ENCODE measurements at regions not wholly inside any gene's neighbourhood (a gene's known extent, or its start where the extent isn't known, plus 50 kb on each side); places are given as distances from the start of the nearest gene placed in this dataset.

DNA sequence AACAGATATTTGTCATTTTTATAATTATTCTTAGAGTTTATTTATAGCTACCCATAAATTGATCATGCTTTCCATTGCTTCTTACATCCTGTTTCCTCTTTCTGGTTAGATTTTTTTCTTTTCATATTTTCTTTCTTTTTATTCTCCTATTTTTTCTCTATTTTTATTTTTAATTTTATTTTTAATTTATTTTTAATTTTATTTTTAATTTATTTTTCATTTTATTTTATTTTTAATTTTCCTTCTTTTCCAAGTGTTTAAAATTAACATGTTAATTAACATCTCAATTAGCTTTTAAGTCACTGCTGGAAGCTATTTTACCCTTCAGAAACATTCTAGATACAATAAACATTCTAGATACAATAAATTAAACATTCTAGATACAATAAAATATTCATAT is 269.6 kb downstream of the B3GLCT start:
- Histone ChIP-seq H3K4me3 (ENCODE audit: extremely low read depth in 1 of 4, insufficient read depth in 2 of 4, low read depth in 3 of 4, low read length in 4 of 4) (no peak overlapping the region), H2BK5ac (ENCODE audit: low read depth, low read length) (no peak overlapping the region), H3K18ac (ENCODE audit: extremely low read depth, low read length) (no peak overlapping the region), H3K9me3 (ENCODE audit: insufficient read depth in 2 of 2, low read depth in 1 of 2, low read length in 1 of 2) (no peaks in the 10 kb centered on the region), H3K27me3 (replicated peaks in 1 of 4; ENCODE audit: control insufficient read depth in 3 of 4, extremely low read depth in 1 of 4, insufficient read depth in 3 of 4, low read length in 3 of 4) (no peaks in the 10 kb centered on the region), H3K4me2 (ENCODE audit: insufficient read depth in 1 of 2, low read depth in 2 of 2, low read length in 2 of 2) (no peak overlapping the region), H3K79me2 (ENCODE audit: control insufficient read depth in 1 of 2, insufficient read depth in 2 of 2, low read length in 2 of 2) (no peaks in the 10 kb centered on the region), H3K23ac (ENCODE audit: insufficient read length) (no peak overlapping the region), H2BK15ac (ENCODE audit: low read length) (no peak overlapping the region), H3K14ac (ENCODE audit: insufficient read length) (no peak overlapping the region), H3K27ac (ENCODE audit: low read depth, low read length) (no peak overlapping the region), H2AK5ac (ENCODE audit: low read depth, low read length) (no peak overlapping the region), H3K4ac (replicated peaks; ENCODE audit: insufficient read length, low read depth, low read length) (no peak overlapping the region), H2BK20ac (ENCODE audit: low read length) (no peak overlapping the region), H3K4me1 (replicated peaks in 1 of 4; ENCODE audit: control insufficient read depth in 3 of 4, insufficient read depth in 4 of 4, low read length in 3 of 4) (peaks cover 0 to 4% (median 1%) of the 10 kb centered on the region in 4 experiments; a peak in 3 of 7 replicates), H3K56ac (replicated peaks; ENCODE audit: insufficient read length, low read depth, low read length) (no peak overlapping the region), H4K8ac (ENCODE audit: extremely low read depth, insufficient read depth, low read length) (no peak overlapping the region), H2BK12ac (ENCODE audit: low read depth, low read length) (no peak overlapping the region), H4K91ac (replicated peaks; ENCODE audit: insufficient read length, low read length) (no peak overlapping the region), H4K5ac (ENCODE audit: insufficient read length, low read depth, low read length) (no peak overlapping the region), H3K36me3 (ENCODE audit: control insufficient read depth in 2 of 4, insufficient read depth in 4 of 4, low read length in 3 of 4) (no peaks in the 10 kb centered on the region), H4K20me1 (replicated peaks in 1 of 2; ENCODE audit: control insufficient read depth in 1 of 2, insufficient read depth in 2 of 2, low read length in 2 of 2) (no peaks in the 10 kb centered on the region), H3K79me1 (ENCODE audit: low read depth, low read length) (no peaks in the 10 kb centered on the region), H2BK120ac (replicated peaks; ENCODE audit: low read depth, low read length) (no peak overlapping the region), H2AFZ (ENCODE audit: low read length) (no peak overlapping the region), H3K9ac (replicated peaks in 1 of 4; ENCODE audit: extremely low read depth in 1 of 4, low read depth in 3 of 4, low read length in 3 of 4) (no peak overlapping the region), H3K23me2 (ENCODE audit: low read depth, low read length) (no peaks in the 10 kb centered on the region)
- POLR2A ChIA-PET (ENCODE audit: partially characterized antibody): no interaction called here
- CTCF ChIA-PET (ENCODE audit: partially characterized antibody): no interaction called here
- no peak for DNase-seq (ENCODE audit: low read depth in 1 of 2, low spot score in 2 of 2)
- FAIRE-seq: no peak
- TF ChIP-seq SUZ12 (IDR thresholded peaks at IDR 0.05; ENCODE audit: low read length): no peak
- no peak for TF ChIP-seq CEBPB (IDR thresholded peaks at IDR 0.05; ENCODE audit: low read depth, low read length)
- TF ChIP-seq ASH2L (IDR thresholded peaks at IDR 0.05; ENCODE audit: low read length): no peak
- TF ChIP-seq, protein P1, sequence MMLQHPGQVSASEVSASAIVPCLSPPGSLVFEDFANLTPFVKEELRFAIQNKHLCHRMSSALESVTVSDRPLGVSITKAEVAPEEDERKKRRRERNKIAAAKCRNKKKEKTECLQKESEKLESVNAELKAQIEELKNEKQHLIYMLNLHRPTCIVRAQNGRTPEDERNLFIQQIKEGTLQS (IDR thresholded peaks at IDR 0.05; ENCODE audit: insufficient read depth, low read depth, low read length): no peak
- TF ChIP-seq TCF12 (IDR thresholded peaks at IDR 0.05; ENCODE audit: low read depth, low read length): no peak
- TF ChIP-seq EZH2 (IDR thresholded peaks at IDR 0.05; ENCODE audit: low read depth, low read length, severe bottlenecking): no peak
- TF ChIP-seq, protein P2, sequence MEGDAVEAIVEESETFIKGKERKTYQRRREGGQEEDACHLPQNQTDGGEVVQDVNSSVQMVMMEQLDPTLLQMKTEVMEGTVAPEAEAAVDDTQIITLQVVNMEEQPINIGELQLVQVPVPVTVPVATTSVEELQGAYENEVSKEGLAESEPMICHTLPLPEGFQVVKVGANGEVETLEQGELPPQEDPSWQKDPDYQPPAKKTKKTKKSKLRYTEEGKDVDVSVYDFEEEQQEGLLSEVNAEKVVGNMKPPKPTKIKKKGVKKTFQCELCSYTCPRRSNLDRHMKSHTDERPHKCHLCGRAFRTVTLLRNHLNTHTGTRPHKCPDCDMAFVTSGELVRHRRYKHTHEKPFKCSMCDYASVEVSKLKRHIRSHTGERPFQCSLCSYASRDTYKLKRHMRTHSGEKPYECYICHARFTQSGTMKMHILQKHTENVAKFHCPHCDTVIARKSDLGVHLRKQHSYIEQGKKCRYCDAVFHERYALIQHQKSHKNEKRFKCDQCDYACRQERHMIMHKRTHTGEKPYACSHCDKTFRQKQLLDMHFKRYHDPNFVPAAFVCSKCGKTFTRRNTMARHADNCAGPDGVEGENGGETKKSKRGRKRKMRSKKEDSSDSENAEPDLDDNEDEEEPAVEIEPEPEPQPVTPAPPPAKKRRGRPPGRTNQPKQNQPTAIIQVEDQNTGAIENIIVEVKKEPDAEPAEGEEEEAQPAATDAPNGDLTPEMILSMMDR (IDR thresholded peaks at IDR 0.05; ENCODE audit: control extremely low read depth in 1 of 3, insufficient read depth in 1 of 3, low read depth in 1 of 3, low read length in 3 of 3): no peak
- TF ChIP-seq SAP30 (IDR thresholded peaks at IDR 0.05; ENCODE audit: insufficient read depth, insufficient replicate concordance, low read length): no peak
- TF ChIP-seq TBP (IDR thresholded peaks at IDR 0.05; ENCODE audit: low read depth, low read length): no peak
